ENCODE measurements at regions not wholly inside any gene's neighbourhood (a gene's known extent, or its start where the extent isn't known, plus 50 kb on each side); places are given as distances from the start of the nearest gene placed in this dataset.

DNA sequence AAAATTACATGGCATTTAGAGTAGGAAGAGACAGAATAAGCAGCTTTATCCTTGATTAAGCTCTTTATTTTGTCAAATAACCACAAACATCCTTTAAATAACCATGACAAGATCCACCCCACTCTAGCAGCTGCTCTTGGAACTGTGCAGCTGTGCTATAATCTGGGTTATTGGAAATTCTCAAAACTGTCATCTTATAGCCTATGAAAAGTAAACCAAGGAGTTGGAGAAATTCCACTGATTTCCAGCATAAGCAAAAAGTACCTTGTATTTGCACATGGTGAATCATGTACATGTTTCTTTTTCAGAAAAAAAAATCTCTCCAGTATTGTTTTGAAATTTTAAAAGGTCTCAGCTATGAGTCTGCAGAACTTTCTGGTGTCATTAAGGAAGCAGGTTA is 88.8 kb upstream of the ABI3BP start:
- TF ChIP-seq, protein P1, sequence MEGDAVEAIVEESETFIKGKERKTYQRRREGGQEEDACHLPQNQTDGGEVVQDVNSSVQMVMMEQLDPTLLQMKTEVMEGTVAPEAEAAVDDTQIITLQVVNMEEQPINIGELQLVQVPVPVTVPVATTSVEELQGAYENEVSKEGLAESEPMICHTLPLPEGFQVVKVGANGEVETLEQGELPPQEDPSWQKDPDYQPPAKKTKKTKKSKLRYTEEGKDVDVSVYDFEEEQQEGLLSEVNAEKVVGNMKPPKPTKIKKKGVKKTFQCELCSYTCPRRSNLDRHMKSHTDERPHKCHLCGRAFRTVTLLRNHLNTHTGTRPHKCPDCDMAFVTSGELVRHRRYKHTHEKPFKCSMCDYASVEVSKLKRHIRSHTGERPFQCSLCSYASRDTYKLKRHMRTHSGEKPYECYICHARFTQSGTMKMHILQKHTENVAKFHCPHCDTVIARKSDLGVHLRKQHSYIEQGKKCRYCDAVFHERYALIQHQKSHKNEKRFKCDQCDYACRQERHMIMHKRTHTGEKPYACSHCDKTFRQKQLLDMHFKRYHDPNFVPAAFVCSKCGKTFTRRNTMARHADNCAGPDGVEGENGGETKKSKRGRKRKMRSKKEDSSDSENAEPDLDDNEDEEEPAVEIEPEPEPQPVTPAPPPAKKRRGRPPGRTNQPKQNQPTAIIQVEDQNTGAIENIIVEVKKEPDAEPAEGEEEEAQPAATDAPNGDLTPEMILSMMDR (IDR thresholded peaks at IDR 0.05), result no peak
- TF ChIP-seq EZH2 (IDR thresholded peaks at IDR 0.05) (no peak), EZH2phosphoT487 (IDR thresholded peaks at IDR 0.05) (no peak)

All from neural progenitor cell (in vitro differentiated cells).